Mesothelial cell of epicardium (in vitro differentiated cells): ENCODE measurements at regions not wholly inside any gene's neighbourhood (a gene's known extent, or its start where the extent isn't known, plus 50 kb on each side); places are given as distances from the start of the nearest gene placed in this dataset.

Experiments
- DNase-seq, 2 experiments: peaks; one replicate each; pipeline ENCODE4 v3.0.0; 2021; ENCODE audit warnings: low spot score in 2 of 2; ENCODE audit not compliant: unreplicated experiment in 2 of 2
- H3K27ac Mint-ChIP-seq: 2 replicates; pipeline ENCODE4 v1.8.0; 2021; ENCODE audit warnings: mixed read lengths
- H3K27me3 Mint-ChIP-seq: 2 replicates; pipeline ENCODE4 v1.8.0; 2021; ENCODE audit warnings: low read depth, mixed read lengths
- H3K36me3 Mint-ChIP-seq: 2 replicates; pipeline ENCODE4 v1.8.0; 2021; ENCODE audit warnings: mixed read lengths
- H3K4me1 Mint-ChIP-seq: 2 replicates; pipeline ENCODE4 v1.8.0; 2021; ENCODE audit warnings: mixed read lengths
- H3K4me3 Mint-ChIP-seq: 2 replicates; pipeline ENCODE4 v1.8.0; 2021; ENCODE audit warnings: mild to moderate bottlenecking, moderate library complexity, mixed read lengths
- H3K9me3 Mint-ChIP-seq: 2 replicates; pipeline ENCODE4 v1.8.0; 2021; ENCODE audit warnings: mixed read lengths
- TF ChIP-seq, protein P1 (sequence below): fragments of 200-600 bp; sonication (generic); IDR thresholded peaks from one replicate; pipeline ENCODE4 v1.5.0; 2021; ENCODE audit warnings: antibody characterized with exemption; ENCODE audit not compliant: unreplicated experiment

- Mint-ChIP-seq H3K27me3 (peaks cover 26% of the 10 kb centered on the region), H3K36me3 (no peaks in the 10 kb centered on the region), H3K4me3 (no peak overlapping the region), H3K9me3 (peaks cover 2% of the 10 kb centered on the region), H3K4me1 (no peaks in the 10 kb centered on the region), H3K27ac (no peak overlapping the region)
- TF ChIP-seq, protein P1, sequence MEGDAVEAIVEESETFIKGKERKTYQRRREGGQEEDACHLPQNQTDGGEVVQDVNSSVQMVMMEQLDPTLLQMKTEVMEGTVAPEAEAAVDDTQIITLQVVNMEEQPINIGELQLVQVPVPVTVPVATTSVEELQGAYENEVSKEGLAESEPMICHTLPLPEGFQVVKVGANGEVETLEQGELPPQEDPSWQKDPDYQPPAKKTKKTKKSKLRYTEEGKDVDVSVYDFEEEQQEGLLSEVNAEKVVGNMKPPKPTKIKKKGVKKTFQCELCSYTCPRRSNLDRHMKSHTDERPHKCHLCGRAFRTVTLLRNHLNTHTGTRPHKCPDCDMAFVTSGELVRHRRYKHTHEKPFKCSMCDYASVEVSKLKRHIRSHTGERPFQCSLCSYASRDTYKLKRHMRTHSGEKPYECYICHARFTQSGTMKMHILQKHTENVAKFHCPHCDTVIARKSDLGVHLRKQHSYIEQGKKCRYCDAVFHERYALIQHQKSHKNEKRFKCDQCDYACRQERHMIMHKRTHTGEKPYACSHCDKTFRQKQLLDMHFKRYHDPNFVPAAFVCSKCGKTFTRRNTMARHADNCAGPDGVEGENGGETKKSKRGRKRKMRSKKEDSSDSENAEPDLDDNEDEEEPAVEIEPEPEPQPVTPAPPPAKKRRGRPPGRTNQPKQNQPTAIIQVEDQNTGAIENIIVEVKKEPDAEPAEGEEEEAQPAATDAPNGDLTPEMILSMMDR, result no peak
- no peak for DNase-seq
Observed at GRCh38 chr9:84604223-84604622, 65.3 kb upstream of the NTRK2 start.

- H3K4me1 Mint-ChIP-seq, result peaks cover 6% of the 10 kb centered on the region
- TF ChIP-seq, protein P1, result no peak
- H3K4me3 Mint-ChIP-seq, result no peak overlapping the region
- H3K27ac Mint-ChIP-seq, result no peak overlapping the region
- no peak for DNase-seq
- peaks cover 7% of the 10 kb centered on the region for H3K27me3 Mint-ChIP-seq
- peaks cover 12% of the 10 kb centered on the region for H3K9me3 Mint-ChIP-seq
- H3K36me3 Mint-ChIP-seq, result no peaks in the 10 kb centered on the region
Observed at GRCh38 chr9:84609779-84610178, 59.8 kb upstream of the NTRK2 start.

DNA sequence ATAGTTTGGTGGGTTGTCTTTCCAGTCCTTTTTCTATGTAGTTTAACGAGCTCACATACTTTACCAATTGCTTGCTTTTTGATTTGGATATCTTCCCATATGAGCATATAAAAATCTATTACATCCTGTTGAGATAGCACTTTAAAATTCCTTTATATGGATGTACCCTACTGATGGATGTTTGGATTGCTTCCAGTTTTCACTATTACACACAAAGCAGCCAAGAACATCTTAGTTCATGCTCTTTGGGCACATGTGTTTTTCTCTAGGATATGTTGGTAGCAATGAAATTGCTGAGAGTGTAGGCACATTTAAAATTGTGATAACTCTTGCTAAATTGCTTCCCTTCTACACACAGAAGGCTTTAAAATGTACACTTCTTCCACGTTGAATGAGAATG, 56.1 kb upstream of the NTRK2 start:
- TF ChIP-seq, protein P1, result no peak
- Mint-ChIP-seq H3K36me3 (no peaks in the 10 kb centered on the region), H3K9me3 (peaks cover 12% of the 10 kb centered on the region), H3K4me3 (no peak overlapping the region), H3K4me1 (peaks cover 32% of the 10 kb centered on the region), H3K27me3 (peaks cover 2% of the 10 kb centered on the region), H3K27ac (no peak overlapping the region)
- no peak for DNase-seq

GRCh38 chr9:84615544-84615943, 54.0 kb upstream of the NTRK2 start:
- H3K4me3 Mint-ChIP-seq, result no peak overlapping the region
- TF ChIP-seq, protein P1, result no peak
- no peaks in the 10 kb centered on the region for H3K9me3 Mint-ChIP-seq
- peaks cover 2% of the 10 kb centered on the region for H3K27me3 Mint-ChIP-seq
- no peaks in the 10 kb centered on the region for H3K36me3 Mint-ChIP-seq
- H3K27ac Mint-ChIP-seq, result no peak overlapping the region
- no peak for DNase-seq
- peaks cover 38% of the 10 kb centered on the region for H3K4me1 Mint-ChIP-seq

DNA sequence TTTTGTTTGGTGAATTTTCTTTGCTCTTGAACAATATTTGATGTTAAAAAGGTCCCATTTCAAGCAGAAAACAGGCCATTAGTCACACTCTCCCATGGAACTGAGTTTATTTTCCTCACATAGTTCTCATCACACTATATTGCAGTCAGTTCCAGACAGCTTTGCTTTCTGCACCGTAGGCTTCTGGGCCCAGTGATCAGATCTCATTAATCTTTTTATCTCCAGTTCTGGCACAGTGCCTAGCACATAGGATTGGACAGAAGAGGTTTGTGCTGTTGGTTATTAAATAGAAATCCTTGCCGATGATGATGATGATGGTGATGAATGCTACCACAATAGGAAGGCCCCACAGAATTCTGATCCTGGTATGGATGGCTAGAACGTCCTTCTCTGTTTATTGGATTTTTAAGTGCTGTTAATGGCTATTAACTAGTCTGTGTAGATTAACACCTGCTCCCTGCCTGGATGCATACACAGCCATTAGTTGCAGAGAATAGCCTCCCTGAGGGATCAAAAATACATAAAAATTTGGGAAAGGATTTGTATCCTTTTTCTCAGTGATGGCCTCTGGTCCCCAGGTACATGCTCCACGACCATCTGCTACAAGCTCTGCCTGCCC, 52.0 kb upstream of the NTRK2 start:
- no peaks in the 10 kb centered on the region for H3K36me3 Mint-ChIP-seq
- peak overlapping the region; percentile 76 for H3K27ac Mint-ChIP-seq
- DNase-seq, result no peak
- TF ChIP-seq, protein P1, result no peak
- H3K4me1 Mint-ChIP-seq, result peaks cover 38% of the 10 kb centered on the region
- peaks cover 2% of the 10 kb centered on the region for H3K27me3 Mint-ChIP-seq
- H3K4me3 Mint-ChIP-seq, result no peak overlapping the region
- no peaks in the 10 kb centered on the region for H3K9me3 Mint-ChIP-seq
